ENCODE measurements at regions not wholly inside any gene's neighbourhood (a gene's known extent, or its start where the extent isn't known, plus 50 kb on each side); places are given as distances from the start of the nearest gene placed in this dataset.
"Not testable (repeated sequence)": the region's sequence is repeated elsewhere in the genome, so short reads cannot be mapped to it uniquely, and the experiment has no call there.

GRCh38 chr4:9704551-9705332 lies 76.7 kb upstream of the DRD5 start:
- no peak for DNase-seq

GRCh38 chr4:9707281-9707680 lies 74.2 kb upstream of the DRD5 start:
- DNase-seq = not testable (repeated sequence)

- not testable (repeated sequence) for DNase-seq
Observed at GRCh38 chr4:9707936-9708335, 73.5 kb upstream of the DRD5 start.

GRCh38 chr4:9709724-9710123 lies 71.7 kb upstream of the DRD5 start:
- DNase-seq = no peak

- DNase-seq = not testable (repeated sequence)
Observed at GRCh38 chr4:9715271-9715670, 66.2 kb upstream of the DRD5 start.

GRCh38 chr4:9716093-9716492 lies 65.3 kb upstream of the DRD5 start:
- DNase-seq = no peak

GRCh38 chr4:9718246-9718939 lies 63.0 kb upstream of the DRD5 start:
- DNase-seq = not testable (repeated sequence)

GRCh38 chr4:9722131-9722530 lies 59.3 kb upstream of the DRD5 start:
- DNase-seq = not testable (repeated sequence)
